GM23338 (cell line): ENCODE measurements at regions not wholly inside any gene's neighbourhood (a gene's known extent, or its start where the extent isn't known, plus 50 kb on each side); places are given as distances from the start of the nearest gene placed in this dataset.
"Not testable (repeated sequence)": the region's sequence is repeated elsewhere in the genome, so short reads cannot be mapped to it uniquely, and the experiment has no call there.

Experiments
- ATAC-seq: fragments of 200-7000 bp; cut with Tn5 transposase; 3 replicates; pipeline ENCODE4 v1.9.1; 2020
- DNase-seq: peaks from one replicate; pipeline ENCODE4 v3.0.0-alpha.2; 2015; ENCODE audit warnings: low spot score
- H2AFZ ChIP-seq: fragments of 200-600 bp; sonication (generic); 2 replicates; pipeline ENCODE4 v1.8.0; 2016; ENCODE audit warnings: antibody characterized with exemption, mild to moderate bottlenecking, moderate library complexity
- H3F3A ChIP-seq: fragments of 200-600 bp; sonication (generic); replicated peaks from 2 replicates; pipeline ENCODE4 v1.8.0; 2017; ENCODE audit warnings: antibody characterized with exemption, mixed run types, low read depth
- H3K27ac ChIP-seq: fragments of 200-600 bp; sonication (generic); 2 replicates; pipeline ENCODE4 v1.6.1; 2016; ENCODE audit warnings: low read depth
- H3K27me3 ChIP-seq: fragments of 200-600 bp; sonication (generic); 2 replicates; pipeline ENCODE4 v1.8.0; 2016; ENCODE audit warnings: mild to moderate bottlenecking, mixed run types, moderate library complexity; ENCODE audit not compliant: insufficient read depth
- H3K36me3 ChIP-seq: fragments of 200-600 bp; sonication (generic); 2 replicates; pipeline ENCODE4 v1.8.0; 2016; ENCODE audit warnings: mild to moderate bottlenecking; ENCODE audit not compliant: insufficient read depth
- H3K4me1 ChIP-seq: fragments of 200-600 bp; sonication (generic); 2 replicates; pipeline ENCODE4 v1.8.0; 2016; ENCODE audit warnings: mild to moderate bottlenecking, moderate library complexity; ENCODE audit not compliant: insufficient read depth
- H3K4me2 ChIP-seq: fragments of 200-600 bp; sonication (generic); 2 replicates; pipeline ENCODE4 v1.7.1; 2017; ENCODE audit warnings: mixed run types
- H3K4me3 ChIP-seq: fragments of 200-600 bp; sonication (generic); 2 replicates; pipeline ENCODE4 v1.6.1; 2016; ENCODE audit warnings: mixed run types
- H3K79me2 ChIP-seq: fragments of 200-600 bp; sonication (generic); replicated peaks from 2 replicates; pipeline ENCODE4 v1.8.0; 2017; ENCODE audit warnings: mild to moderate bottlenecking; ENCODE audit not compliant: insufficient read depth
- H3K9me2 ChIP-seq: fragments of 200-600 bp; sonication (generic); 2 replicates; pipeline ENCODE4 v1.8.0; 2017; ENCODE audit not compliant: insufficient read depth
- H4K20me1 ChIP-seq: fragments of 200-600 bp; sonication (generic); replicated peaks from 2 replicates; pipeline ENCODE4 v1.8.0; 2017; ENCODE audit warnings: mild to moderate bottlenecking; ENCODE audit not compliant: insufficient read depth
- H3K27ac Mint-ChIP-seq: 2 replicates; pipeline ENCODE4 v1.8.0; 2020; ENCODE audit warnings: inconsistent platforms, mild to moderate bottlenecking, moderate library complexity, mixed read lengths
- H3K27me3 Mint-ChIP-seq: 3 replicates; pipeline ENCODE4 v1.8.0; 2022; ENCODE audit warnings: low read depth, mild to moderate bottlenecking, moderate library complexity, mixed read lengths, inconsistent platforms; ENCODE audit not compliant: insufficient read depth, poor library complexity
- H3K36me3 Mint-ChIP-seq: 3 replicates; pipeline ENCODE4 v1.8.0; 2021; ENCODE audit warnings: low read depth, mild to moderate bottlenecking, inconsistent platforms, moderate library complexity, mixed read lengths
- H3K4me1 Mint-ChIP-seq: 3 replicates; pipeline ENCODE4 v1.8.0; 2020; ENCODE audit warnings: mild to moderate bottlenecking, inconsistent platforms, mixed read lengths
- H3K4me3 Mint-ChIP-seq: 3 replicates; pipeline ENCODE4 v1.8.0; 2021; ENCODE audit warnings: moderate library complexity, mild to moderate bottlenecking, inconsistent platforms, mixed read lengths
- H3K9me3 Mint-ChIP-seq: 3 replicates; pipeline ENCODE4 v1.8.0; 2020; ENCODE audit warnings: moderate library complexity, mild to moderate bottlenecking, inconsistent platforms, mixed read lengths
- CREB1 ChIP-seq: fragments of 250-450 bp; sonication (Bioruptor Pico); IDR thresholded peaks from 2 replicates; pipeline ENCODE4 v1.5.0; 2020; ENCODE audit warnings: low read depth, mild to moderate bottlenecking, moderate library complexity
- EZH2phosphoT487 ChIP-seq: fragments of 200-600 bp; sonication (generic); IDR thresholded peaks from one replicate; pipeline ENCODE4 v1.8.1; 2018; ENCODE audit warnings: antibody characterized with exemption; ENCODE audit not compliant: unreplicated experiment
- JUNB ChIP-seq: IDR thresholded peaks from one replicate; pipeline ENCODE4 v1.6.1; 2016; ENCODE audit warnings: antibody characterized with exemption; ENCODE audit not compliant: unreplicated experiment
- NANOG ChIP-seq: IDR thresholded peaks from 2 replicates; pipeline ENCODE4 v1.6.1; 2016; ENCODE audit warnings: antibody characterized with exemption, borderline replicate concordance
- POLR2AphosphoS5 ChIP-seq: IDR thresholded peaks from 2 replicates; pipeline ENCODE4 v1.6.1; 2016; ENCODE audit warnings: antibody characterized with exemption, low read depth
- REST ChIP-seq: IDR thresholded peaks from one replicate; pipeline ENCODE4 v1.6.1; 2018; ENCODE audit warnings: antibody characterized with exemption; ENCODE audit not compliant: unreplicated experiment
- STAT1 ChIP-seq: IDR thresholded peaks from one replicate; pipeline ENCODE4 v1.6.1; 2016; ENCODE audit warnings: antibody characterized with exemption; ENCODE audit not compliant: unreplicated experiment
- ZNF331 ChIP-seq: fragments of 250-450 bp; sonication (Bioruptor Pico); IDR thresholded peaks from 2 replicates; pipeline ENCODE4 v1.5.0; 2020; ENCODE audit warnings: low read depth, mild to moderate bottlenecking, moderate library complexity
- TF ChIP-seq, protein P1 (sequence below), 2 experiments: fragments of 200-600 bp in 1 of 2; sonication (generic) in 1 of 2; conservative IDR thresholded peaks; 2 replicates each; pipeline versions ENCODE4 v1.5.1 to v1.6.1; 2016 to 2017; ENCODE audit warnings: antibody characterized with exemption in 2 of 2, low read depth in 2 of 2, mild to moderate bottlenecking in 2 of 2, moderate library complexity in 1 of 2

GRCh38 chr20:56916345-56916622 is 287.2 kb downstream of the TFAP2C start:
- Histone ChIP-seq H3K27ac (no peak overlapping the region), H4K20me1 (no peaks in the 10 kb centered on the region), H2AFZ (no peak overlapping the region), H3K79me2 (no peaks in the 10 kb centered on the region), H3K36me3 (no peaks in the 10 kb centered on the region), H3K9me2 (no peaks in the 10 kb centered on the region), H3K4me2 (no peak overlapping the region), H3K4me1 (no peaks in the 10 kb centered on the region), H3K4me3 (no peak overlapping the region), H3F3A (no peaks in the 10 kb centered on the region), H3K27me3 (peaks cover 2% of the 10 kb centered on the region; the same call in 1 of the 2 replicates)
- TF ChIP-seq JUNB = no peak
- TF ChIP-seq, protein P1, sequence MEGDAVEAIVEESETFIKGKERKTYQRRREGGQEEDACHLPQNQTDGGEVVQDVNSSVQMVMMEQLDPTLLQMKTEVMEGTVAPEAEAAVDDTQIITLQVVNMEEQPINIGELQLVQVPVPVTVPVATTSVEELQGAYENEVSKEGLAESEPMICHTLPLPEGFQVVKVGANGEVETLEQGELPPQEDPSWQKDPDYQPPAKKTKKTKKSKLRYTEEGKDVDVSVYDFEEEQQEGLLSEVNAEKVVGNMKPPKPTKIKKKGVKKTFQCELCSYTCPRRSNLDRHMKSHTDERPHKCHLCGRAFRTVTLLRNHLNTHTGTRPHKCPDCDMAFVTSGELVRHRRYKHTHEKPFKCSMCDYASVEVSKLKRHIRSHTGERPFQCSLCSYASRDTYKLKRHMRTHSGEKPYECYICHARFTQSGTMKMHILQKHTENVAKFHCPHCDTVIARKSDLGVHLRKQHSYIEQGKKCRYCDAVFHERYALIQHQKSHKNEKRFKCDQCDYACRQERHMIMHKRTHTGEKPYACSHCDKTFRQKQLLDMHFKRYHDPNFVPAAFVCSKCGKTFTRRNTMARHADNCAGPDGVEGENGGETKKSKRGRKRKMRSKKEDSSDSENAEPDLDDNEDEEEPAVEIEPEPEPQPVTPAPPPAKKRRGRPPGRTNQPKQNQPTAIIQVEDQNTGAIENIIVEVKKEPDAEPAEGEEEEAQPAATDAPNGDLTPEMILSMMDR (conservative IDR thresholded peaks at IDR 0.05; ENCODE audit: low read depth in 2 of 2) = no peak
- TF ChIP-seq CREB1 (CRISPR knock-in tag) = no peak
- TF ChIP-seq STAT1 = no peak
- TF ChIP-seq REST = no peak
- Mint-ChIP-seq H3K27me3 (peaks cover 10% of the 10 kb centered on the region), H3K9me3 (no peaks in the 10 kb centered on the region; the same call in 2 of the 3 replicates), H3K36me3 (no peaks in the 10 kb centered on the region), H3K4me3 (no peak overlapping the region), H3K4me1 (peaks cover 12% of the 10 kb centered on the region), H3K27ac (no peak overlapping the region)
- ATAC-seq (no peak), DNase-seq (no peak)

DNA sequence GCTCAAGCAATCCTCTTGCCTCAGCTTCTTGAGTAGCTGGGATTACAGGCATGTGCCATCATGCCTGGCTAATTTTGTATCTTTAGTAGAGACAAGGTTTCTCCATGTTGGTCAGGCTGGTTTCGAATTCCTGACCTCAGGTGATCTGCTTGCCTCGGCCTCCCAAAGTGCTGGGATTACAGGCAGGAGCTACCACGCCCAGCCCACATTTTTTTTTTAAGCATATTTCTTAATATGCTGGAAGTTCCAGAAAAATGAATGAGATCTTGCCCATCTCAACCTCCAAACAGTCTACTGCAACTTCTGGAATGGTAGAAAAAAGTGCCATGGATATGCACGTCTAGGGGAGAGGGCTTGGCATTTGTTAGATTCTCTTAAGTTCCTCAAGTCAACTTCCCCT is 290.9 kb downstream of the TFAP2C start:
- H3K79me2 ChIP-seq, H3K9me3 Mint-ChIP-seq, H3K27ac ChIP-seq, H3K36me3 ChIP-seq, H3K4me3 Mint-ChIP-seq, H3K36me3 Mint-ChIP-seq, DNase-seq, H3K4me2 ChIP-seq, H3K9me2 ChIP-seq, ATAC-seq, H3F3A ChIP-seq, H3K4me3 ChIP-seq, H3K27ac Mint-ChIP-seq, H4K20me1 ChIP-seq, H2AFZ ChIP-seq: not testable (repeated sequence)
- H3K4me1 Mint-ChIP-seq = peaks cover 17% of the 10 kb centered on the region
- Histone ChIP-seq H3K4me1 (peaks cover 11% of the 10 kb centered on the region), H3K27me3 (peaks cover 38% of the 10 kb centered on the region)
- peaks cover 42% of the 10 kb centered on the region for H3K27me3 Mint-ChIP-seq

DNA sequence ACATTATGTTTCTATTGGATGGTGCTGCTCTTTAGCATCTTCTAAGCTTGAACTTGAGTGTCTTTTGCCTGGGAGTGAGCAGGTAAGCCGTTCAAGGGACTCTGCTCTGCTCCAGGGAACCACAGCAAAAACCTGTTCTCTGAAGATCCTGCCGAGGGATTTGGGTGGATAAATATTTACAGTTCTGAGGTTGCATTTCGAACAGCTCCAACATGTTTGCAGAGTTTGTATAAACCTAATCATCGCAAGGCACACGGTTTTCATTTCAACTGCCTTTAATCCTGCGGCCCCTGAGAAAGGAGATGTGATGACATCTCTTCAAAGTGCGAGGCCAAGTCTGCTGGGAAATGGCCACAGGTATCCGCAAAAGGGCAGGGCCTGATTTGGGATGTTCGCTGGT is 293.4 kb downstream of the TFAP2C start:
- H2AFZ ChIP-seq = no peak overlapping the region
- H3K9me3 Mint-ChIP-seq = no peaks in the 10 kb centered on the region
- TF ChIP-seq POLR2AphosphoS5 (no peak), NANOG (no peak), ZNF331 (CRISPR knock-in tag) (no peak), JUNB (no peak), EZH2phosphoT487 (no peak)
- H3K4me3 Mint-ChIP-seq = no peak overlapping the region
- H3K4me1 Mint-ChIP-seq = peaks cover 26% of the 10 kb centered on the region
- no peaks in the 10 kb centered on the region for H4K20me1 ChIP-seq
- ATAC-seq (no peak), DNase-seq (no peak)
- no peaks in the 10 kb centered on the region for H3K36me3 ChIP-seq
- H3K27me3 ChIP-seq = peaks cover 58% of the 10 kb centered on the region
- no peak overlapping the region for H3K27ac Mint-ChIP-seq
- H3K4me3 ChIP-seq = no peak overlapping the region
- H3K36me3 Mint-ChIP-seq = no peaks in the 10 kb centered on the region
- H3F3A ChIP-seq = no peaks in the 10 kb centered on the region
- peaks cover 28% of the 10 kb centered on the region for H3K4me1 ChIP-seq
- H3K27me3 Mint-ChIP-seq = peaks cover 64% of the 10 kb centered on the region
- H3K79me2 ChIP-seq = no peaks in the 10 kb centered on the region
- no peak overlapping the region for H3K4me2 ChIP-seq
- no peak overlapping the region for H3K27ac ChIP-seq
- no peaks in the 10 kb centered on the region for H3K9me2 ChIP-seq
